Vagina (tissue), 2 donors: ENCODE measurements at regions not wholly inside any gene's neighbourhood (a gene's known extent, or its start where the extent isn't known, plus 50 kb on each side); places are given as distances from the start of the nearest gene placed in this dataset.

Experiments
- POLR2A ChIP-seq, 2 donors: fragments of 450-650 bp; IDR thresholded peaks; one replicate each; pipeline ENCODE4 v1.6.1; 2017; ENCODE audit warnings: antibody characterized with exemption in 2 of 2, mild to moderate bottlenecking in 2 of 2, moderate library complexity in 2 of 2
- TF ChIP-seq, protein P1 (sequence below), 3 experiments: fragments of 450-650 bp in 2 of 3; fragments of 200-600 bp in 1 of 3; sonication (generic) in 1 of 3; IDR thresholded peaks; one replicate each; pipeline ENCODE4 v1.5.1; 2017 to 2019; ENCODE audit warnings: antibody characterized with exemption in 3 of 3, mild to moderate bottlenecking in 2 of 3, moderate library complexity in 2 of 3

DNA sequence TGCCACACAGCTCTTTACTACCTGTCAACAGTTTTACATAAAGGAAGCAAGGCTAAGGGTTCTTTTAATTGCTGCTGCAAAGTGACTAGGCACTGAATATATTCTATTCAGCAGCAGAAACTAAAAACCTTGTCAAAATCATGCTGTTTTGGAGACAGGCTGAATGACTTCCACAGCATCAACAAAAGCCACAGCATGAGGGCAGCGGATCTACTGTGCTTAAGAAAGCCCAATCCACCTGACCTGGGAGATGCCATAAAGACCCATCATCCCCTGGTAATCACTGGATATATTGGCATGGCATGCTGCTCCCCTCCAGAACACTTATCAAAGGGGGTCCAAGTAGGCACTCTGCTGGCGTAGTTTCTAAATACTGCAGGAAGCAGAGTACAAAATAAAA, 715.1 kb upstream of the SLC8A1 start:
- TF ChIP-seq POLR2A (IDR thresholded peaks at IDR 0.05), result no peak
- TF ChIP-seq, protein P1, sequence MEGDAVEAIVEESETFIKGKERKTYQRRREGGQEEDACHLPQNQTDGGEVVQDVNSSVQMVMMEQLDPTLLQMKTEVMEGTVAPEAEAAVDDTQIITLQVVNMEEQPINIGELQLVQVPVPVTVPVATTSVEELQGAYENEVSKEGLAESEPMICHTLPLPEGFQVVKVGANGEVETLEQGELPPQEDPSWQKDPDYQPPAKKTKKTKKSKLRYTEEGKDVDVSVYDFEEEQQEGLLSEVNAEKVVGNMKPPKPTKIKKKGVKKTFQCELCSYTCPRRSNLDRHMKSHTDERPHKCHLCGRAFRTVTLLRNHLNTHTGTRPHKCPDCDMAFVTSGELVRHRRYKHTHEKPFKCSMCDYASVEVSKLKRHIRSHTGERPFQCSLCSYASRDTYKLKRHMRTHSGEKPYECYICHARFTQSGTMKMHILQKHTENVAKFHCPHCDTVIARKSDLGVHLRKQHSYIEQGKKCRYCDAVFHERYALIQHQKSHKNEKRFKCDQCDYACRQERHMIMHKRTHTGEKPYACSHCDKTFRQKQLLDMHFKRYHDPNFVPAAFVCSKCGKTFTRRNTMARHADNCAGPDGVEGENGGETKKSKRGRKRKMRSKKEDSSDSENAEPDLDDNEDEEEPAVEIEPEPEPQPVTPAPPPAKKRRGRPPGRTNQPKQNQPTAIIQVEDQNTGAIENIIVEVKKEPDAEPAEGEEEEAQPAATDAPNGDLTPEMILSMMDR (IDR thresholded peaks at IDR 0.05), result no peak
